ENCODE measurements at regions not wholly inside any gene's neighbourhood (a gene's known extent, or its start where the extent isn't known, plus 50 kb on each side); places are given as distances from the start of the nearest gene placed in this dataset.

GRCh38 chr2:45137966-45138695, 128.9 kb upstream of the SIX2 start:
- no peak for DNase-seq

- peak in 1 of 3 experiments; percentile 46 for DNase-seq
Observed at GRCh38 chr2:45134726-45135125, 125.5 kb upstream of the SIX2 start.

GRCh38 chr2:45134014-45134413, 124.8 kb upstream of the SIX2 start:
- peak in 1 of 3 experiments; percentile 31 for DNase-seq

- DNase-seq = no peak
Observed at GRCh38 chr2:45132551-45132950, 123.3 kb upstream of the SIX2 start.

DNA sequence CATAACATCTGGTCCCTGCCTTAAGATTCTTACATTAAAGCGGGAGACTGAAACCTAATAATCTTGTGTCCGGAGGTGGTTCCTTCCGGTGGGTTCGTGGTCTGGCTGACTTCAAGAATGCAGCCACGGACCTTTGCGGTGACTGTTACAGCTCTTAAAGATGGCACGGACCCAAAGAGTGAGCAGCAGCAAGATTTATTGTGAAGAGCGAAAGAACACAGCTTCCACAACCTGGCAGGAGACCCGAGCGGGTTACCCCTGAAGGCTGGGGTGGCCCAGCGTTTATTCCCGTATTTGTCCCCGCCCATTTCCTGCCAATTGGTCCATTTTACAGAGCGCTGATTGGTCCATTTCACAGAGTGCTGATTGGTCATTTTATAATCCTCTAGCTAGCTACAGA, 122.3 kb upstream of the SIX2 start:
- no peak for DNase-seq

GRCh38 chr2:45130736-45131135, 121.5 kb upstream of the SIX2 start:
- no peak for DNase-seq

- DNase-seq = no peak
Observed at GRCh38 chr2:45128580-45128997, 119.3 kb upstream of the SIX2 start.

- no peak for DNase-seq
Observed at GRCh38 chr2:45127891-45128290, 118.6 kb upstream of the SIX2 start.

- DNase-seq = no peak
Observed at GRCh38 chr2:45127321-45127720, 118.1 kb upstream of the SIX2 start.

DNA sequence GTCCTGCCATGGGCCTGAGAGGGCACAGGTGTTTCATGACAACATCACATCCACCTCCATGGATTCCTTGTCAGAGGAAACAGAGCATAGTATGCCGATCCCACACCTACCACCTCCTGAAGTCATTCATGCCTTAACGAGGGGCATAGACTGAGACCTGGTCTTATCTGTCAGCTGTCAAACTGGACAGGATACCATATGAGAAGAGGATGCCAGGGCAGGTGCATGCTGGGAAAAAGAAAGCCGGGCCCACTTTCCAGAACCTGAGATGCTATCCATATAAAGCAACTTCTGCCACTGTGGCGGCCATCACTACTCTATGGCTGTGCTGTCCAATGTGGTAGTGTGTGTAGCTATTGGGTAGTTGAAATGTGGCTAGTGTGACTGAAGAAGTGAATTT, 116.0 kb upstream of the SIX2 start:
- no peak for DNase-seq

- DNase-seq = no peak
Observed at GRCh38 chr2:45124456-45124855, 115.2 kb upstream of the SIX2 start.

DNA sequence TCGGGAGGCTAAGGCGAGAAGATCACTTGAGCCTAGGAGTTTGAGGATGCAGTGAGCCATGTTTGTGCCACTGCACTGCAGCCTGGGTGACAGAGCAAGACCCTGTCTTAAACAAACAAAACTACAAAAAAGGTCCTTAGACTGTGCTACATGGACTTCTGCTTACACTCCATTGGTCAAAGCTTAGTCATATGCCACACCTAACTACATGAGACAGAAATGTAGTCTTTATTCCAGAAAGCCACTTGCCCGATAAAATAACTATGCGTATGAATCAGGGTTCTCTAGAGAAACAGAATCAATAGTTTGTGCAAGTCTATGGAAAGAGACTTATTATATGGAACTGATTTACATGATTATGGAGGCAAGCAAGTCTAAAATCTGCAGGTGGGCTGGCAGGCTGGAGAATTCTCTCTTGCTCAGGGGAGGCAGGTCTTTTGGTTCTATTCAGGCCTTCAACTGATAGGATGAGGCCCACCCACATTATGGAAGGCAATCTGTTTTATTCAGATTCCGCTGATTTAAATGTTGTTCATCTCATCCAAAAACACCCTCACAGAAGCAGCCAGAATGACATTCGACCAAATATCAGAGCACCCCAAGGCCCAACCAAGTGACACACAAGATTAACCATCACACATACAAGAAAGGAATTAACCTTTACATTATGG, 114.4 kb upstream of the SIX2 start:
- no peak for DNase-seq

DNA sequence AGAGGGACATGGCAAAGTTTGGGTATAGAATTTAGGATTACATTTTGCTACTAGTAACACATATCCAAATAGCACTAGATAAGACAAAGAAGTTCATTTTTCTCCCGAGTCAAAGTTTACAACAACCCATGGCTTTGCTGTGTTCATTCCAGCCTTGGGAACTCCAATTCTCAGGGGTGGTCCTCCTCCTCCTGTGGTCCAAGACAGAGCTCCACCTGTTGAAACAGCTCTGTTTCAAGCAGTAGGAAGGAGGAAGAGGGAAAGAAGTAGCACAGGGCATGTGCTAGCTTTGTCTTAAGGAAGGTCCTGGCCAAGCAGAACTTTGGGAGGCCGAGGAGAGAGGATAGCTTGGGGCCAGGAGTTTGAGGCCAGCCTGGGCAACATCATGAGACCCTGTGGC, 113.8 kb upstream of the SIX2 start:
- DNase-seq = no peak

GRCh38 chr2:45121236-45121927, 112.1 kb upstream of the SIX2 start:
- DNase-seq = peak in 2 of 3 experiments; percentile 30 to 95

GRCh38 chr2:45120546-45120945, 111.3 kb upstream of the SIX2 start:
- no peak for DNase-seq

DNA sequence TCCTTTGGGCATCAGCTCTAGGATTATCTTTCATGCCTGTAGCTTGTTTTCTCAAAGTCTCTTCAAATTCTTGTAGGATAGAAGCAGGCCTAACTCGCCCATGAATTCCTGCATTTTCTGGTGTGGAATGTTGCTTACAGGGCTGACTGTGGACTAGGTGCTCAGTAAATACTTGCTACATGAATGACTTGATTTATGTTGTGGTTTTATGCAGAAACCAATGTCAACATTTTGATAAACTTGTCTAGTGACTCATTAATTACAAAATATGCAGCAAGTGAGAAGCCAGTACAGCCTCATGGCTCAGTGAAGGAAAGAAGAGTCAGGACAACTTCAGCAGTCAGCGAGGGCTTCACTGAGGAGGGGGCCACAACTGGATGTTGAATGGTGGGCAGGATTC, 110.6 kb upstream of the SIX2 start:
- no peak for DNase-seq

GRCh38 chr2:45119038-45119437, 109.8 kb upstream of the SIX2 start:
- DNase-seq = no peak

DNA sequence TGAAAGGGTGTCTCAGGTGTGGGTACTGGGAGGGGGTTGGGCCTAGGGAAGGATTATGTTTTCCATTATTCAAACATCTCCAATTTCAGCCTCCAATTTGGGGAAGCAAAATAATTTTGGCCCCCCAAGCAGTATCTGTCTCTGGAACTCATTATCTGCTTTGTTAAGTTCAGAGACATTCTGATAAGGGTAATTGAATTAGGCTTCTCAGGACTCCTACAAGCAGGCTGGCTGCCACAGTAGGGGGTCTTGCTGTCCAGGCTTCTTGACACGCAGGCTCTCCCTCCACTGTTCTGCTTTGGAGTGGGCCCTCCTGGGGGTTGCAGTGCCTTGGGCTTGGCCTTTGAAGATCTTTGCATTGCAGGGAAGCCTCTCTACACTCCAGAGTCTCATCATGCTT, 108.1 kb upstream of the SIX2 start:
- DNase-seq = peak in 1 of 3 experiments; percentile 26

DNA sequence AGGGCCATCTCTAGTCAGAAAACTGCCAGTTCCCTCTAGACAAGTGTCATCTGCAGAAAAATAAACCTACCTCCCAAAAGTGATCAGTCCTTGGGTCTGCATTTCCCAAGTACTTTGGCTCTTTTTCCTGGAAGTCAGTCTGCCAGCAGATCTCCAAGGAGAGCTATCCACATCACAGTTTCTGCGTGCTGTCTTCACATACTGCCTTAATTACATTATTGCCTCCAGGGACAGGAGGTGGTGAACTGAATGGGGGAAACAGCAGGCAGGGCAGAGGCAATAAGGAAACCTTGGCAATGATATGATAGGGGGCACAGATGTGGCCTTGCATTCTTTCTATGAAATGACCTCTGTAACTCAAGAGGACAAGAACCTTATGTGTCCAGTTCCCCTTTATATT, 105.9 kb upstream of the SIX2 start:
- no peak for DNase-seq

DNA sequence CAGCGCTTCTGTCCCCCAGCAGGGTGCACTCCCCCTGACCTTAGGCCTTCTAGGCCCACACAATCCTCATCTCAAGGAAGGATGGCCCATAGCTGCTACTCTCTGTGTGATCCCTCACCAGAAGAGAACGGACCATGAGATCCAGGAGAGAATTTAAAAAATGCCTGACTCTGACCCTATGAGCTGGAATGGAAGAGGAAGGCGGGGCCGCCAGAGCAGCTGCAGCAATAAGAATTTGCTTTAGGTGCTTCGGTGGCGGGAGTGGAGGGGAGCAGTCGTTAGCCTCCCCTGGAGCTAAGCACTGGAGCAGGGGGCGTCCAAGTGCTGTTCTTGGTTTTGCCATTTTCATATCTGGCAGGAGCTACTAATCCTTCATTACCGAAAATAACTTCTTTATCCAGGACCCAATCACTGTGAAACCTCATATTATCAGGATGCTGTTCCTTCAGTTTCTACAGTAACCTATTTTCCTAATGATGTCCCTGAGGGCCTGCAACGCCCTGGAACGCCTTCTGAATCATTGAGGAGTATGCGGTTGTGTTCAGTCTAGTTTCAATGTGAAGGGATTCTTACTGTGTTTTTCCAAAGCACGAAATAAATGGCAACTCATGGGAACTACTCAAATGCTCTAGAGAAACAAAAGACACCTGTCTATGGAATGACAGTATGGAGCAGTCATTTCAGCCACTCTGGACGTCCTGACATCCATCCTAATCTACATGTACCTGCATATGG, 105.1 kb upstream of the SIX2 start:
- no peak for DNase-seq

GRCh38 chr2:45112750-45113149, 103.5 kb upstream of the SIX2 start:
- DNase-seq = no peak

- no peak for DNase-seq
Observed at GRCh38 chr2:45105050-45105582, 95.9 kb upstream of the SIX2 start.

DNA sequence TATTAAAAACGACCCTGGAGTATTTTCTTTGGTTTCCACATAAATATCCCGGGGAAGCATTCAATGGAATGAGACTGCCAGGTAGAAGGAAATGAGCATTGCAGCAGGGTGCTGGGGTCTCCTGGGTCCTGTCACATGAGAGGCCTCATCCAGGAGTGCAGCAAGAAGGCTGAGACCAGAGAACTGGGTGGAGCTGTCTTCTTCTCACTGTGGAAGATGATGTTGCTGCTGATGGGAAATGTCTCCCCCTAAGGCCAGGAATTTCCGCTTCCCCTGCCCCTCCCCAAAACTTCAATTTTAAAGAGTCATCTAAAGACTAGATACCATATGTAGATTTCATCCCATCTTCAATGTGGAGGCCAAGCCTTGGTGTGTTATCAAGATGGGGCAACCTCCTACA, 95.2 kb upstream of the SIX2 start:
- no peak for DNase-seq

All from NCI-H1417 (cell line).